Peyer's patch (tissue), 4 donors: ENCODE measurements at regions not wholly inside any gene's neighbourhood (a gene's known extent, or its start where the extent isn't known, plus 50 kb on each side); places are given as distances from the start of the nearest gene placed in this dataset.

ENCODE experiments used
- DNase-seq, 3 donors: peaks; one replicate each; pipeline ENCODE4 v3.0.0-alpha.2; 2017 to 2019
- H3K27ac ChIP-seq, 4 donors: fragments of 200-600 bp; sonication (generic); one replicate each; pipeline ENCODE4 v1.5.1; 2016 to 2019
- H3K27me3 ChIP-seq, 2 donors: fragments of 200-600 bp; sonication (generic); one replicate each; pipeline ENCODE4 v1.5.1; 2019
- H3K36me3 ChIP-seq, 3 donors: fragments of 200-600 bp; sonication (generic); one replicate each; pipeline ENCODE4 v1.5.1; 2016 to 2019
- H3K4me1 ChIP-seq, 4 donors: fragments of 200-600 bp; sonication (generic); one replicate each; pipeline ENCODE4 v1.5.1; 2016 to 2019
- H3K4me3 ChIP-seq, 4 donors: fragments of 200-600 bp; sonication (generic); 1 replicate in 3 of 4; 2 replicates in 1 of 4; pipeline ENCODE4 v1.5.1; 2016 to 2019; ENCODE audit warnings: mild to moderate bottlenecking in 1 of 4
- H3K9me3 ChIP-seq, 4 donors: fragments of 200-600 bp; sonication (generic); one replicate each; pipeline ENCODE4 v1.5.1; 2016 to 2019; ENCODE audit warnings: mild to moderate bottlenecking in 1 of 4
- CTCF ChIP-seq, 6 experiments: fragments of 450-650 bp in 4 of 6; fragments of 200-600 bp in 2 of 6; sonication (generic) in 1 of 6; IDR thresholded peaks; one replicate each; pipeline ENCODE4 v1.5.1; 2017 to 2019; ENCODE audit warnings: antibody characterized with exemption in 6 of 6, mild to moderate bottlenecking in 3 of 6, moderate library complexity in 1 of 6
- POLR2A ChIP-seq, 2 donors: fragments of 450-650 bp; IDR thresholded peaks; one replicate each; pipeline ENCODE4 v1.5.1; 2017; ENCODE audit warnings: antibody characterized with exemption in 2 of 2, mild to moderate bottlenecking in 2 of 2, moderate library complexity in 2 of 2

DNA sequence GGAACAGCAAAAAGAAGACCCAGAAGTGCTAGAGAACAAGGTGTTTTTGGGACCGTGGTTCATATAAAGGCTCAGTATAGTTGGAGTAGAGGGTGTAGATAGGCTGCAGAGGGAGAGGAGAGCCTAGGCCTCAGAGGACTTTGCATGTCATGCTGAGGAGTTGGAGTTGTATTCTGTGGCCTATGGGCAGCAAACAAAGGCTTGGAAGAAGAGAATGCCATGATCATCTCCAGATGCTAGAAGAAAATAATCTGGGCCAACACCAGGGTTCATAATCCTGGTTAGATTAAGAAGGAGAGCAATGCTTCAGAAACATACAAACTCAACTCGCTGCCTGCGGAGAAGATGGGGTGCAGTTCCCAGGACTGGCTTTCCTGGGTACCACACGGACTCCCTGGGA is 262.8 kb upstream of the USP24 start:
- Histone ChIP-seq H3K4me3 (no peak overlapping the region), H3K27ac (no peak overlapping the region), H3K4me1 (no peaks in the 10 kb centered on the region), H3K9me3 (no peaks in the 10 kb centered on the region), H3K36me3 (no peaks in the 10 kb centered on the region), H3K27me3 (no peaks in the 10 kb centered on the region)
- TF ChIP-seq POLR2A (IDR thresholded peaks at IDR 0.05) (no peak), CTCF (IDR thresholded peaks at IDR 0.05) (no peak)
- no peak for DNase-seq

DNA sequence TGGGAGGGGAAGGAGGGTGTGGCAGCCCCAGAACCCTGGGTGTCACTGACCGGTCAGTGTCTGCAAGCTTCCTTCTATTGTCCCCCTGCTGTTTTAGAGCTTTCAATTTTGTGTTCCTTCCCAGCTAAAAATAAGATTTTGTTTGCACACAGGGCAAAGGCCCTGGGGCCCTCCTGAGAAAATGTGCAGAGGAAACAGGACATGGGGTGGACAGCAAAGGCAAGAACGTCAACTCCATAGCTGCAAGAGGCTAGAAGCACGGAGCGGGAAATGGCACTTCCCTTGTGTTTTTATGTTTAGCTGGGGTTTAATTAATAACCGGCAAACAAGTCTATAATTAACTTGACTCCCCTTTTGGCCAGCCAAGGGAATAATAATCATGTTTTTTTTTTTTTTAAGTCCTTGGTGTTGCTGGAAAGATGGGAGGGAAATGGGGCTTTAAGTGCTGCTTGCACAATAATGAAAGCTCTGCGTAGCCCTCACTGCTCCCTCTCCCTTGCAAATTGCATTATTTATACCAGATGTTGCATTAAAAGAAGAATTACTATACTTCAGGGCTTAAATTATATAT is 261.4 kb upstream of the USP24 start:
- Histone ChIP-seq H3K4me3 (no peak overlapping the region), H3K4me1 (no peaks in the 10 kb centered on the region), H3K9me3 (no peaks in the 10 kb centered on the region), H3K36me3 (no peaks in the 10 kb centered on the region), H3K27me3 (no peaks in the 10 kb centered on the region), H3K27ac (no peak overlapping the region)
- TF ChIP-seq POLR2A (IDR thresholded peaks at IDR 0.05) (no peak), CTCF (IDR thresholded peaks at IDR 0.05) (no peak)
- DNase-seq = no peak

- DNase-seq = no peak
- no peak overlapping the region for H3K27ac ChIP-seq
- H3K27me3 ChIP-seq = no peaks in the 10 kb centered on the region
- H3K9me3 ChIP-seq = no peaks in the 10 kb centered on the region
- TF ChIP-seq POLR2A (IDR thresholded peaks at IDR 0.05) (no peak), CTCF (IDR thresholded peaks at IDR 0.05) (no peak)
- H3K4me1 ChIP-seq = no peaks in the 10 kb centered on the region
- no peaks in the 10 kb centered on the region for H3K36me3 ChIP-seq
- no peak overlapping the region for H3K4me3 ChIP-seq
Measured at GRCh38 chr1:55474168-55474786, 259.1 kb upstream of the USP24 start.

DNA sequence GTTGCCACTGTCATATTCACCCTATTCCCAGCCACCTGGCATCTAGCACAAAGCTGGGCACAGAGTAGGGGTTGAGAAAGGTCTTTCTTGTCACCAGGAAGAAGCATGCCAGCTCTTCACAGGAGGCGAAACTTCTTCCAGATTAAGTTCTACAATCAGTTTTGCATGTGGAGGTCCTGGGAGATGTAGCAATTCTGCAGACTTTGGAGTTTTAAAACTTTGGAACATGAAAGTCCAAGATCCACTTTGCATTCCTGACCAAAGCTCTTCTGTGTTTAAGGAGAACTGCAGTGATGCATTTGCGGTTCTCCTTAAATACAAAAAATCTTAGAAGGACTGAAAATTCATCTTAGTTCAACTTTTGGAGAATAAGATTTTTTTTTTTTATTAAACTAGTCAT is 258.5 kb upstream of the USP24 start:
- no peak overlapping the region for H3K27ac ChIP-seq
- no peaks in the 10 kb centered on the region for H3K9me3 ChIP-seq
- no peak overlapping the region for H3K4me3 ChIP-seq
- no peak for TF ChIP-seq POLR2A (IDR thresholded peaks at IDR 0.05)
- no peak for TF ChIP-seq CTCF (IDR thresholded peaks at IDR 0.05)
- no peak for DNase-seq
- H3K4me1 ChIP-seq = no peaks in the 10 kb centered on the region
- no peaks in the 10 kb centered on the region for H3K36me3 ChIP-seq
- no peaks in the 10 kb centered on the region for H3K27me3 ChIP-seq

DNA sequence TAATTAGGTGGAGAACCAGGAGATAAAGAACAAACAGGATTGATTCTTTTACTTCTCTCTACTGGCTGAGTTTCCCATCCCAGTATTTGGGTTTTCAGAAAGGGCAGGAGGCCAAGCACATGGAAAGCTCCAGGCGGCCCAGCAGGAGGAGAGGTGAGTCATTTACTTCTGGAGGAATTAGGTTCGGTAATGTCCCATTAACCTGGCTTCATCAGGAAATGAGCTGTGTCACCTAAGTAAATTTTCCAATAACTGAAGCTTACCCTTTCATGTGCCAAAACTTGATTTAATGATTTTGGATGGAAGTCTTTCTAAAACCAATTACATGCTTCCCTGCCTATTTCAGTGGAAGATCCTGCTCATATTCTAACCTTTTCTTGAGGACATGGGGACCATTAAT is 257.6 kb upstream of the USP24 start:
- Histone ChIP-seq H3K4me1 (no peaks in the 10 kb centered on the region), H3K4me3 (no peak overlapping the region), H3K36me3 (no peaks in the 10 kb centered on the region), H3K27me3 (no peaks in the 10 kb centered on the region), H3K27ac (no peak overlapping the region), H3K9me3 (no peaks in the 10 kb centered on the region)
- no peak for DNase-seq
- TF ChIP-seq CTCF (IDR thresholded peaks at IDR 0.05) (no peak), POLR2A (IDR thresholded peaks at IDR 0.05) (no peak)

DNA sequence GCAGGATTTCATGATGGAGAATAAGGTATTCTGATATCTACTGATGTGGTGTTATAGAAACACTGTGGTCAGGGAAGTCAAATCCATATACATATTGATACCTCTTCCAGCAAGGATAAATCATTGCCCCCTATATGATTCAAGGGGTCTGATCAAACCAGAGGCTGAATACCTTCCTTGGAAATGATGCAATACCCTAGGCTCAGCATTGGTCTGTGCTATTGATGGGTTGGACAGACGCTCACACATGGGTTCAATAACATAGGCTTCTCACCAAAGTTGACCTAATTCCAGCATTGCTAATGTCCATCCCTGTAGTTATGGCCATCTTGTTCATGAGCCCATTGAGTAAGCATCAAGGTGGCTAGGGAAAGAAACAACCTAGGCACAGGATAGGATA is 257.0 kb upstream of the USP24 start:
- Histone ChIP-seq H3K9me3 (no peaks in the 10 kb centered on the region), H3K27me3 (no peaks in the 10 kb centered on the region), H3K27ac (no peak overlapping the region), H3K4me1 (no peaks in the 10 kb centered on the region), H3K36me3 (no peaks in the 10 kb centered on the region), H3K4me3 (no peak overlapping the region)
- no peak for DNase-seq
- TF ChIP-seq CTCF (IDR thresholded peaks at IDR 0.05) = no peak
- no peak for TF ChIP-seq POLR2A (IDR thresholded peaks at IDR 0.05)
